ENCODE measurements at regions not wholly inside any gene's neighbourhood (a gene's known extent, or its start where the extent isn't known, plus 50 kb on each side); places are given as distances from the start of the nearest gene placed in this dataset.
A peak's percentile ranks its signal among the peaks of the same experiment; 100 is the strongest.

- H3K4me3 ChIP-seq (ENCODE audit: low read length): no peak overlapping the region
- no peak overlapping the region for H3K27ac ChIP-seq (ENCODE audit: low read length)
- no peaks in the 10 kb centered on the region for H3K4me1 ChIP-seq (ENCODE audit: control insufficient read depth, insufficient read depth, low read length)
- 84% methylated on average over 1 of the region's 1 CpG for WGBS
- H3K27me3 ChIP-seq (ENCODE audit: control insufficient read depth, insufficient read depth): no peaks in the 10 kb centered on the region
- DNase-seq: no peak
- no peaks in the 10 kb centered on the region for H3K9me3 ChIP-seq (ENCODE audit: control insufficient read depth, low read length)
- intact Hi-C loops (cut with DNase I): no loop called here
- ATAC-seq: no peak
Measured at GRCh38 chr14:86712176-86712575, 1182.2 kb downstream of the FLRT2 start.

GRCh38 chr14:86708846-86709339, 1178.9 kb downstream of the FLRT2 start:
- H3K4me1 ChIP-seq (ENCODE audit: control insufficient read depth, insufficient read depth, low read length): no peaks in the 10 kb centered on the region
- no peak overlapping the region for H3K27ac ChIP-seq (ENCODE audit: low read length)
- no peak for DNase-seq
- ATAC-seq: no peak
- no peak overlapping the region for H3K4me3 ChIP-seq (ENCODE audit: low read length)
- no peaks in the 10 kb centered on the region for H3K9me3 ChIP-seq (ENCODE audit: control insufficient read depth, low read length)
- intact Hi-C loops (cut with DNase I): no loop called here
- H3K27me3 ChIP-seq (ENCODE audit: control insufficient read depth, insufficient read depth): no peaks in the 10 kb centered on the region

GRCh38 chr14:86707071-86707470, 1177.1 kb downstream of the FLRT2 start:
- H3K27ac ChIP-seq (ENCODE audit: low read length): no peak overlapping the region
- H3K4me3 ChIP-seq (ENCODE audit: low read length): no peak overlapping the region
- no peaks in the 10 kb centered on the region for H3K4me1 ChIP-seq (ENCODE audit: control insufficient read depth, insufficient read depth, low read length)
- intact Hi-C loops (cut with DNase I): no loop called here
- H3K9me3 ChIP-seq (ENCODE audit: control insufficient read depth, low read length): no peaks in the 10 kb centered on the region
- no peak for ATAC-seq
- DNase-seq: no peak
- H3K27me3 ChIP-seq (ENCODE audit: control insufficient read depth, insufficient read depth): no peaks in the 10 kb centered on the region

GRCh38 chr14:86683561-86683960, 1153.6 kb downstream of the FLRT2 start:
- no peaks in the 10 kb centered on the region for H3K9me3 ChIP-seq (ENCODE audit: control insufficient read depth, low read length)
- H3K4me1 ChIP-seq (ENCODE audit: control insufficient read depth, insufficient read depth, low read length): no peaks in the 10 kb centered on the region
- ATAC-seq (no peak), DNase-seq (no peak)
- intact Hi-C loops (cut with DNase I): no loop called here
- H3K27ac ChIP-seq (ENCODE audit: low read length): no peak overlapping the region
- H3K4me3 ChIP-seq (ENCODE audit: low read length): no peak overlapping the region
- H3K27me3 ChIP-seq (ENCODE audit: control insufficient read depth, insufficient read depth): no peaks in the 10 kb centered on the region
- 88% methylated on average over 1 of the region's 1 CpG for WGBS

- WGBS: 83% methylated on average over 3 of the region's 3 CpGs
- DNase-seq: no peak
- no peak for ATAC-seq
- Histone ChIP-seq H3K27ac (ENCODE audit: low read length) (no peak overlapping the region), H3K4me3 (ENCODE audit: low read length) (no peak overlapping the region), H3K4me1 (ENCODE audit: control insufficient read depth, insufficient read depth, low read length) (no peaks in the 10 kb centered on the region), H3K9me3 (ENCODE audit: control insufficient read depth, low read length) (no peaks in the 10 kb centered on the region), H3K27me3 (ENCODE audit: control insufficient read depth, insufficient read depth) (no peaks in the 10 kb centered on the region)
- intact Hi-C loops (cut with DNase I): no loop called here
Measured at GRCh38 chr14:86675059-86675458, 1145.1 kb downstream of the FLRT2 start.

- H3K4me3 ChIP-seq (ENCODE audit: low read length): no peak overlapping the region
- no peak for ATAC-seq
Measured at GRCh38 chr14:86673523-86673969, 1143.6 kb downstream of the FLRT2 start.

GRCh38 chr14:86672080-86672479, 1142.1 kb downstream of the FLRT2 start:
- intact Hi-C loops (cut with DNase I): no loop called here
- no peaks in the 10 kb centered on the region for H3K9me3 ChIP-seq (ENCODE audit: control insufficient read depth, low read length)
- DNase-seq (no peak), ATAC-seq (no peak)
- no peak overlapping the region for H3K27ac ChIP-seq (ENCODE audit: low read length)
- no peak overlapping the region for H3K4me3 ChIP-seq (ENCODE audit: low read length)
- H3K4me1 ChIP-seq (ENCODE audit: control insufficient read depth, insufficient read depth, low read length): no peaks in the 10 kb centered on the region
- 90% methylated on average over 2 of the region's 2 CpGs for WGBS
- H3K27me3 ChIP-seq (ENCODE audit: control insufficient read depth, insufficient read depth): no peaks in the 10 kb centered on the region

More at GRCh38 chr14:86673523-86673969, 1143.6 kb downstream of the FLRT2 start:
- no peak overlapping the region for H3K27ac ChIP-seq (ENCODE audit: low read length)
- no peaks in the 10 kb centered on the region for H3K4me1 ChIP-seq (ENCODE audit: control insufficient read depth, insufficient read depth, low read length)
- no peak for DNase-seq
- intact Hi-C loops (cut with DNase I): no loop called here
- no peaks in the 10 kb centered on the region for H3K27me3 ChIP-seq (ENCODE audit: control insufficient read depth, insufficient read depth)
- no peaks in the 10 kb centered on the region for H3K9me3 ChIP-seq (ENCODE audit: control insufficient read depth, low read length)

GRCh38 chr14:86665975-86666374, 1136.0 kb downstream of the FLRT2 start:
- intact Hi-C loops (cut with DNase I): no loop called here
- ATAC-seq: no peak
- H3K9me3 ChIP-seq (ENCODE audit: control insufficient read depth, low read length): no peaks in the 10 kb centered on the region
- 89% methylated on average over 1 of the region's 1 CpG for WGBS
- no peak overlapping the region for H3K4me3 ChIP-seq (ENCODE audit: low read length)
- no peaks in the 10 kb centered on the region for H3K27me3 ChIP-seq (ENCODE audit: control insufficient read depth, insufficient read depth)
- no peak for DNase-seq
- H3K27ac ChIP-seq (ENCODE audit: low read length): no peak overlapping the region
- H3K4me1 ChIP-seq (ENCODE audit: control insufficient read depth, insufficient read depth, low read length): no peaks in the 10 kb centered on the region

GRCh38 chr14:86662334-86662733, 1132.4 kb downstream of the FLRT2 start:
- Histone ChIP-seq H3K9me3 (ENCODE audit: control insufficient read depth, low read length) (no peaks in the 10 kb centered on the region), H3K4me1 (ENCODE audit: control insufficient read depth, insufficient read depth, low read length) (no peaks in the 10 kb centered on the region), H3K27ac (ENCODE audit: low read length) (no peak overlapping the region), H3K27me3 (ENCODE audit: control insufficient read depth, insufficient read depth) (no peaks in the 10 kb centered on the region), H3K4me3 (ENCODE audit: low read length) (no peak overlapping the region)
- intact Hi-C loops (cut with DNase I): no loop called here
- no peak for ATAC-seq
- 83% methylated on average over 3 of the region's 3 CpGs for WGBS
- DNase-seq: no peak

GRCh38 chr14:86654558-86655184, 1124.7 kb downstream of the FLRT2 start:
- H3K4me3 ChIP-seq (ENCODE audit: low read length): no peak overlapping the region
- H3K27ac ChIP-seq (ENCODE audit: low read length): no peak overlapping the region
- no peak for ATAC-seq
- H3K27me3 ChIP-seq (ENCODE audit: control insufficient read depth, insufficient read depth): no peaks in the 10 kb centered on the region
- WGBS: 59% methylated on average over 8 of the region's 8 CpGs
- intact Hi-C loops (cut with DNase I): no loop called here
- peak; percentile 40 to 77 (median 46) for DNase-seq
- no peaks in the 10 kb centered on the region for H3K4me1 ChIP-seq (ENCODE audit: control insufficient read depth, insufficient read depth, low read length)
- H3K9me3 ChIP-seq (ENCODE audit: control insufficient read depth, low read length): no peaks in the 10 kb centered on the region

GRCh38 chr14:86652526-86652925, 1122.6 kb downstream of the FLRT2 start:
- intact Hi-C loops (cut with DNase I): no loop called here
- H3K27ac ChIP-seq (ENCODE audit: low read length): no peak overlapping the region
- H3K4me3 ChIP-seq (ENCODE audit: low read length): no peak overlapping the region
- DNase-seq (no peak), ATAC-seq (no peak)
- 87% methylated on average over 4 of the region's 4 CpGs for WGBS
- H3K27me3 ChIP-seq (ENCODE audit: control insufficient read depth, insufficient read depth): no peaks in the 10 kb centered on the region
- no peaks in the 10 kb centered on the region for H3K9me3 ChIP-seq (ENCODE audit: control insufficient read depth, low read length)
- H3K4me1 ChIP-seq (ENCODE audit: control insufficient read depth, insufficient read depth, low read length): no peaks in the 10 kb centered on the region
